GM13977 (cell line): ENCODE measurements at regions not wholly inside any gene's neighbourhood (a gene's known extent, or its start where the extent isn't known, plus 50 kb on each side); places are given as distances from the start of the nearest gene placed in this dataset.
"Not testable (repeated sequence)": the region's sequence is repeated elsewhere in the genome, so short reads cannot be mapped to it uniquely, and the experiment has no call there.

Experiments
- DNase-seq: peaks from one replicate; pipeline ENCODE4 v3.0.0; 2012; ENCODE audit warnings: low spot score
- CTCF ChIP-seq: IDR thresholded peaks from 2 replicates; pipeline ENCODE4 v1.5.1; 2012; ENCODE audit warnings: mild to moderate bottlenecking, control low read depth; ENCODE audit not compliant: insufficient read depth; ENCODE audit errors: extremely low read depth, missing control alignments
- in situ Hi-C: fragments of 300-500 bp; cut with MboI; formaldehyde crosslinking; loops from one replicate; pipeline ENCODE4 v1.12.0; 2022; ENCODE audit warnings: low sequenced_read_pairs, low pct_unique_long_range_greater_than_20kb, mixed read lengths, inconsistent platforms; ENCODE audit not compliant: unreplicated experiment

GRCh38 chr13:27339299-27339698 lies 68.7 kb downstream of the RASL11A start:
- in situ Hi-C loops: no loop called here
- peak; percentile 51 for DNase-seq
- peak; percentile 65 for TF ChIP-seq CTCF

- in situ Hi-C loops: loop anchor here (10.0 kb wide), 1 partner anchor 357 kb away; no protein-coding TSS in a partner anchor
- no peak for TF ChIP-seq CTCF
- DNase-seq: no peak
These were observed 71.0 kb downstream of the RASL11A start for GRCh38 chr13:27341616-27342015.

GRCh38 chr13:27347211-27347772 lies 76.7 kb downstream of the RASL11A start:
- in situ Hi-C loops: loop anchor here (10.0 kb wide), 1 partner anchor 362 kb away; no protein-coding TSS in a partner anchor

GRCh38 chr13:27348461-27348860 lies 76.0 kb upstream of the GTF3A start:
- DNase-seq: no peak
- in situ Hi-C loops: loop anchor here (10.0 kb wide), 1 partner anchor 364 kb away; no protein-coding TSS in a partner anchor
- no peak for TF ChIP-seq CTCF

More at GRCh38 chr13:27347211-27347772, 76.7 kb downstream of the RASL11A start:
- TF ChIP-seq CTCF: no peak
- DNase-seq: no peak

- no peak for TF ChIP-seq CTCF
- in situ Hi-C loops: loop anchor here (10.0 kb wide), 1 partner anchor 365 kb away; no protein-coding TSS in a partner anchor
These were observed 75.0 kb upstream of the GTF3A start for GRCh38 chr13:27349458-27349857.

GRCh38 chr13:27350825-27351224 lies 73.6 kb upstream of the GTF3A start:
- in situ Hi-C loops, DNase-seq: not testable (repeated sequence)

More at GRCh38 chr13:27349458-27349857, 75.0 kb upstream of the GTF3A start:
- DNase-seq: no peak

- TF ChIP-seq CTCF: no peak
- in situ Hi-C loops: no loop called here
These were observed 71.7 kb upstream of the GTF3A start for GRCh38 chr13:27352698-27353097.

More at GRCh38 chr13:27352698-27353097, 71.7 kb upstream of the GTF3A start:
- no peak for DNase-seq
